ENCODE measurements at regions not wholly inside any gene's neighbourhood (a gene's known extent, or its start where the extent isn't known, plus 50 kb on each side); places are given as distances from the start of the nearest gene placed in this dataset.

GRCh38 chr10:4751211-4751610 is 74.8 kb upstream of the AKR1E2 start:
- Histone ChIP-seq H3F3A (ENCODE audit: control insufficient read depth, insufficient read depth) (no peaks in the 10 kb centered on the region), H3K9me3 (ENCODE audit: control insufficient read depth, insufficient read depth, low read length) (no peaks in the 10 kb centered on the region), H3K9me2 (replicated peaks; ENCODE audit: control insufficient read depth, low read length) (no peaks in the 10 kb centered on the region), H3K79me2 (ENCODE audit: control insufficient read depth, low read length) (no peaks in the 10 kb centered on the region), H4K20me1 (ENCODE audit: control insufficient read depth, insufficient read depth, low read depth, low read length) (no peaks in the 10 kb centered on the region), H3K4me3 (ENCODE audit: low read length) (no peak overlapping the region), H3K4me1 (ENCODE audit: control insufficient read depth, low read length) (no peaks in the 10 kb centered on the region), H3K27ac (ENCODE audit: low read depth, low read length) (no peak overlapping the region), H3K36me3 (ENCODE audit: control insufficient read depth, low read length) (no peaks in the 10 kb centered on the region), H3K4me2 (ENCODE audit: low read length) (no peak overlapping the region), H3K27me3 (ENCODE audit: control insufficient read depth, low read length) (no peaks in the 10 kb centered on the region)
- TF ChIP-seq CTCF (IDR thresholded peaks at IDR 0.05; ENCODE audit: low read depth, low read length, poor library complexity, severe bottlenecking) = no peak
- no peak for TF ChIP-seq EZH2phosphoT487 (IDR thresholded peaks at IDR 0.05; ENCODE audit: borderline replicate concordance, low read length)

GRCh38 chr10:4749271-4749574 is 76.8 kb upstream of the AKR1E2 start:
- H3K9me3 ChIP-seq (ENCODE audit: control insufficient read depth, insufficient read depth, low read length) = no peaks in the 10 kb centered on the region
- no peaks in the 10 kb centered on the region for H3F3A ChIP-seq (ENCODE audit: control insufficient read depth, insufficient read depth)
- no peaks in the 10 kb centered on the region for H3K4me1 ChIP-seq (ENCODE audit: control insufficient read depth, low read length)
- no peak overlapping the region for H3K4me2 ChIP-seq (ENCODE audit: low read length)
- no peaks in the 10 kb centered on the region for H4K20me1 ChIP-seq (ENCODE audit: control insufficient read depth, insufficient read depth, low read depth, low read length)
- TF ChIP-seq CTCF (IDR thresholded peaks at IDR 0.05; ENCODE audit: low read depth, low read length, poor library complexity, severe bottlenecking) = no peak
- TF ChIP-seq EZH2phosphoT487 (IDR thresholded peaks at IDR 0.05; ENCODE audit: borderline replicate concordance, low read length) = no peak
- H3K27ac ChIP-seq (ENCODE audit: low read depth, low read length) = no peak overlapping the region
- no peaks in the 10 kb centered on the region for H3K79me2 ChIP-seq (ENCODE audit: control insufficient read depth, low read length)
- no peaks in the 10 kb centered on the region for H3K27me3 ChIP-seq (ENCODE audit: control insufficient read depth, low read length)
- no peak overlapping the region for H3K4me3 ChIP-seq (ENCODE audit: low read length)
- no peaks in the 10 kb centered on the region for H3K36me3 ChIP-seq (ENCODE audit: control insufficient read depth, low read length)
- no peaks in the 10 kb centered on the region for H3K9me2 ChIP-seq (replicated peaks; ENCODE audit: control insufficient read depth, low read length)

GRCh38 chr10:4748491-4749270 is 77.3 kb upstream of the AKR1E2 start:
- H3K4me2 ChIP-seq (ENCODE audit: low read length) = no peak overlapping the region
- no peaks in the 10 kb centered on the region for H3F3A ChIP-seq (ENCODE audit: control insufficient read depth, insufficient read depth)
- H3K27ac ChIP-seq (ENCODE audit: low read depth, low read length) = no peak overlapping the region
- no peaks in the 10 kb centered on the region for H3K9me3 ChIP-seq (ENCODE audit: control insufficient read depth, insufficient read depth, low read length)
- H3K4me3 ChIP-seq (ENCODE audit: low read length) = no peak overlapping the region
- no peaks in the 10 kb centered on the region for H3K27me3 ChIP-seq (ENCODE audit: control insufficient read depth, low read length)
- H3K36me3 ChIP-seq (ENCODE audit: control insufficient read depth, low read length) = no peaks in the 10 kb centered on the region
- no peaks in the 10 kb centered on the region for H3K9me2 ChIP-seq (replicated peaks; ENCODE audit: control insufficient read depth, low read length)
- no peaks in the 10 kb centered on the region for H4K20me1 ChIP-seq (ENCODE audit: control insufficient read depth, insufficient read depth, low read depth, low read length)
- TF ChIP-seq EZH2phosphoT487 (IDR thresholded peaks at IDR 0.05; ENCODE audit: borderline replicate concordance, low read length) = no peak
- TF ChIP-seq CTCF (IDR thresholded peaks at IDR 0.05; ENCODE audit: low read depth, low read length, poor library complexity, severe bottlenecking) = no peak
- no peaks in the 10 kb centered on the region for H3K79me2 ChIP-seq (ENCODE audit: control insufficient read depth, low read length)
- H3K4me1 ChIP-seq (ENCODE audit: control insufficient read depth, low read length) = no peaks in the 10 kb centered on the region
